ENCODE measurements at regions not wholly inside any gene's neighbourhood (a gene's known extent, or its start where the extent isn't known, plus 50 kb on each side); places are given as distances from the start of the nearest gene placed in this dataset.

- DNase-seq (ENCODE audit: insufficient read length, low spot score), result no peak
- FAIRE-seq, result no peak
These were observed 283.5 kb upstream of the NEBL start for GRCh38 chr10:21180604-21181003.

- FAIRE-seq (no peak), DNase-seq (ENCODE audit: insufficient read length, low spot score) (no peak)
These were observed 279.9 kb upstream of the NEBL start for GRCh38 chr10:21176934-21177480.

DNA sequence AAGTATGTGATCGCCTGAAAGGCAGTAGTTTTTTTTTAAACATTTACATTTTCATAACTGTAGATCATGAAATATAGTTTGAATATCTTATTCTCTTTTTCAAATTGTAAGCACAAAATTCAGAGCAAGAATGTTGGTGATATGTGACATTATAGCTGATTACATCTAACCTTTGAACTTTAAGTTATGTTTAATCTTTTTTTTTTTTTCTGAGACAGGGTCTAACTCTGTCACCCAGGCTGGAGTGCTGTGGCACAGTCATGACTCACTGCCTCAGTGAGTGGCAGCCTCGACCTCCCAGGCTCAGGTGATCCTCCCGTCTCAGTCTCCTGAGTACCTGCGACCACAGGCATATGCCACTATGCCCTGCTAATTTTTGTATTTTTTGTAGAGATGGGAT is 278.7 kb upstream of the NEBL start:
- FAIRE-seq, result no peak
- no peak for DNase-seq (ENCODE audit: insufficient read length, low spot score)

DNA sequence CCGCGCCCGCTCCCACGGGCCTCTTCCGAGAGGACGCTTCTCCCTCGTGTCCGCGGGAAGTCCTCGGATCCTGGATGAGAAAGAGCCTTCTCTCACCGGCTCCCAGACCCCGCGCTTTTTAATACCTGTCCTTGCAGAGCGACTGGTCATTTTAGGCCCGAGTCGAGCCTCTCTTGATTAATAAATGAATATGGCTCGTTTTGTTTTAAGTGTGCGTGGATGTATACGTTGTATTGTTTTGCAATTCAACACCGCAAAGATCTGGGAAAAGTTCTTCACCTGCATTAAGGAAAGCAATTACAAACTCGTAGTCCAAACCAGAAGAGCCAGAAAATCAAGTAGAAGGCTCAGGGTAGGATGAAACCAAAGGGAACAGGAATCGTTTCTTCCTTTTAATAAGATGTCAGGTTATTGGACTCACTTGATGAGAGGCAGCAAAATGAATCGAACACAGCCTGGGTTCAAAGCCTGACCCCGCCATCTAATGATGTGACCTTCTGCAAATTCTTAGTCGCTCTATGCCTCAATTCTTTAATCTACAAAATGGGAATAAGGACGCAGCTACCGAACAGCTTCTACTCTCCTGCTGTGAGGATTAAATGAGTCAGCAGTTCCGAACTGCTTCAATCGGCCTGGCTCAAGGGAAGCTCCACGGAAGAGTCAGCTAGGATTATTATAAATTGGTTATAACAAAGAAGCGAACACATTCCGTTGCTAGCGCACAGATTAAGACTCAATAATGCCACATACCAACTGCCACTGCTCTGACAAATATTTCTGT is 277.8 kb upstream of the NEBL start:
- FAIRE-seq, result no peak
- DNase-seq (ENCODE audit: insufficient read length, low spot score), result no peak

- FAIRE-seq (no peak), DNase-seq (ENCODE audit: insufficient read length, low spot score) (no peak)
These were observed 276.9 kb upstream of the NEBL start for GRCh38 chr10:21173802-21174714.

DNA sequence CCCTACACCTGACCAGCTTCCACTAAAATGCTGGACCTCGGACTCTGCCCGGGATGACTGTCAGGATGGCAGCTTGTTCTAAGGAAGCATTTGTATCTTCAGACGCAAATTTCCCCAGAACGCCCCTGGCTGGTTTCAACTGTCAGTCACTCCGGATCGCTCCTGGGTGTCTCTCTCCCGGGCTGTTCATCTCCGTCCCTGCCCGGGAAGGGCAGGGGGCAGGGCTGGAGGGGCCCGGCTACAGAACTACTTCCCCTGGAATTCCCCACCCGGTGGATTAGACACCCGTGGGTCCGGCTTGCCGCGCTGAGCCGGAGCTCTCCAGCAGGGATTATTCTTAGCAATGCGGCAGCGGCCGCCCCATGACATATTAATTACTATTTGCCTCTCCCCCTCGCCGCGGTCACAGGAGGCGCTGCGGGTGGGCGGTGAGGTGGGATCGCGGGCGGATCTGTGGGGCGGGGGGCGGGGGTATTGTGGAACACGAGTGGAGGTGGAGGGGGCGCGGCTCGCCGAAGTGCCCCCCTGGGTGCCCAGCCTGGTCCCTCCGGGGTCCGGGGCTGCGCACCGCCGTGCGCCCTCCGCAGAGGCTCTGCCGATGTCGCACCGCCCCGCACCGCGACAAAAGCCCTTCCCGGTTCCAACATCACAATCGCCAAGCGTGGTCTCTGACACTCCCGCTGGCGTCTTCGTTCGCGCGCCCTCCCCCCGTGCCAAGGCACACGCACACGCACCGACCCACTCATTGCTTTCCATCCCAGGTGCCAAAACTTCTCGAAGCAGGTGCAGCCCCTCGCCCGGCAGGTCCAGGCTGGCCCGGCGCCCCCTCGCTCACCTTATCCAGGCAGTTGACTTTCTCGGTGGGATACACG is 276.1 kb upstream of the NEBL start:
- FAIRE-seq, result no peak
- DNase-seq (ENCODE audit: insufficient read length, low spot score), result no peak

DNA sequence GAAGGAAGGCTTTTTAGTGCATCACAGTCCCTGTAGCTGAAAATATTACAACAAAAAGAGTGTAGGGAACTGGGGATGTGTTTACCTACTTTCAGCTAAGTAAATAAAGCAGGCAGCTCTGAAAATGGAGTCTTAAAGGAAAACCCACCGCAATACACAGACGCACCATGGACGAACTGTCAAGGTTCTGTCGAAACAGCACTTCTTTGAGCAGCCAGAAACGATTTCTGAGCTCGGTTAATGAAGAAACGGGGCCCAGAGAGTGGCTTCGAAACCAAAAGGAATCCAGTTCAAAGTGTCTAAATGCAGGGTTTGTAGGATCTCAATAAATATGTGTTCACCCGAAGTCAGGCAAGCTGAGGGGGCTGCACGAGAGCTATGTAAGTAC is 275.4 kb upstream of the NEBL start:
- no peak for DNase-seq (ENCODE audit: insufficient read length, low spot score)
- FAIRE-seq, result no peak

- no peak for FAIRE-seq
These were observed 274.9 kb upstream of the NEBL start for GRCh38 chr10:21171936-21172541.

GRCh38 chr10:21171197-21171935 is 274.3 kb upstream of the NEBL start:
- FAIRE-seq, result no peak
- DNase-seq (ENCODE audit: insufficient read length, low spot score), result no peak

More at GRCh38 chr10:21171936-21172541, 274.9 kb upstream of the NEBL start:
- no peak for DNase-seq (ENCODE audit: insufficient read length, low spot score)

DNA sequence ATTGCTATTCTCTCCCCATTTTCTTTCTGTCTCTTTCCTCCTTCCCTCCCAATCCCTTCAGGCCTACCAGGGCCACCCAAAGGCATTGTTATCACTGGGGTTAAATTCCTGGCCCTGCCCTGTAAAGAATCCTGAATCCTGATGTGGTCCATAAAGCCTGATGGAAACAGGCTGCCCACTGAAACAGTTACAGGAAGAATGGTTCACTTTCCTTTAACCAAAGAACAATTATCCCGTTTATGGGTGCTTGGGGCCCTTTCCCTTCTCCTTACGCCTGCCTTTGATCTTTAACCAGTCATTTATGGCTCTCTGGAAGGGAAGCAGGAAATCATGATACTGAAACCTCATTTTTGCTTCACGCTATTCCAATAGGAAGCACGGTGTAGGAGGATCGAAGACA is 273.1 kb upstream of the NEBL start:
- FAIRE-seq (no peak), DNase-seq (ENCODE audit: insufficient read length, low spot score) (no peak)

DNA sequence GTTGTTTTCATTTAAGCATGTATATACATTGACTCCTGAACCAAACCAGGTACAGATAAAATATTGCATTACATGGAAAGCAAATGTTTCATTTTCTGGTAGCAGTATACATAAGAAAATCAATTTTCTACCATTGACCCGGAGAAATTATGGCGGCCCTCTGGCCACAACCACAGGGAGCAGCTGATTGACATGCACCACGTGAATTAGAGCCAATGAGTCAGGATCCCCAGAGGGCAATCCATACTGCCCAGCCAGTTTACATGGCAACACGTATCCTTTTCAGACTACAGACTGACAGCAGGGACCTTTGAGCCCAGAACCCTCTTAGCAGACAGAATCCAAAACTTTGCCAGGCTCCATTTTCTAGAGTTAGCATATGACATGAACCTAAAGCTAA is 272.2 kb upstream of the NEBL start:
- DNase-seq (ENCODE audit: insufficient read length, low spot score) (no peak), FAIRE-seq (no peak)

DNA sequence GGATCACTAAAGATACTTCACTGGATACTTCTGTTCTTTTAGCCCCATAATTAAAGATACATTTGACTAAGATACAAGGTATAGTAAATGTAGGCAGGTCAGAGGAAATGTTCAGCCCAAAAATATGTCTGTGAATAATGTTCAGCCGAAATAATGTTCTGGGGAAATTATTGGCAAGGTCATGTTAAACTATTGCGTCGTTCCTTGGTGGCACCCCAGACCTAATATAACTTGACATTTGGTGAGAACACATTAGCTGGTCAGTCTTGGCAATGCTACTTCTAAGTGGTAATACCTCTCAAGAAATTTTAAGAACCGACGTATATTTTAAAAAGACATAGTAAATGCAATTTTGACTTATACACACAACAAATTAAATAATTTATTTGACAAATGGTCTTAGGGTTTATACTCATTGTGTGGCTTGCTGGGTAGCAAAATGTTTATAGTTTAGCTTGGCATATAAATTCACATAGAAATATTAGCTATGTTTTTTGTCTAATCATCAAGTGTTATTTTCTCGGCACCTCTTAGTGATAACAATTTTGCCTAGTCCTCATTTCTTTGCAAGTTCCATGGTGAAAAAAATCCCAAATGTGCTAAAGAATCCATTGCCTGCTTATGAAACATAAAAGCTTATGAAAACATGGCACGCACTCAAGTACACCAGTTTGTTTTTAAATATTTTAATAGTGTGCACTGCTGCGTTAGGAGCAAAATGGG is 270.3 kb upstream of the NEBL start:
- DNase-seq (ENCODE audit: insufficient read length, low spot score) (no peak), FAIRE-seq (no peak)

DNA sequence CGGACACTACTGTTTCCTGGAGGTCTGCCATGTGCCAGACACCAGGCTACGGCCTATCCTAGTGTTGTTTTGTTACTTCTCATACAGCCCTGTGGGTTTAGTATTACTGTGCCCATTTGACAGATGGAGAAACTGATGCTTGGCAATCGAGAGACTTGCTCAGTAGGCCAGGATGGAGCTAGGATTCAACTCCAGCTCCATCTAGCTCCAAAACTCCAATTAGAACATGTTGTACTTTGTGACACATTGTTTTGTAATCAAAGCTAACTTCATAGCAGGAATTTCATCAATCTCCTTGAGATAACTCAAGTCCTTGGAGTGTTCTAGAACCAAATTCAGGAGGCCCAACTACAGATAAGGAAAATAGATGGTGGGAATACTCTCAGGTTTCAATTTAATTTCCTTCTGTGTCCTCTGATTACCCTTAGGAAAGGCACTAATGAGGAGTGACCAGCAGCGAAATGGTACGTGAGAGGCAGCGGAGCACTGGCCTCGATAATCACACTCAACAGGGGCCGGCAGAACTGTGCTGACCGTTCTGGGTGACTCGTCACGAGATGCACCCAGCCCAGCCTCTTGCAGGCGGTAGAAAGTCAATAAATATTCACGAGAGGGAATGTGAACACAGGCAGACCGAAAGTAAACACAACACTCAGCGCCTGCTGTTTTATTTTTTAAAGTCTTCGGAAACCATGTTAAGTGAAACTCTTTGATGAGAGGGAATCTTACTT is 269.6 kb upstream of the NEBL start:
- no peak for FAIRE-seq
- DNase-seq (ENCODE audit: insufficient read length, low spot score), result no peak

DNA sequence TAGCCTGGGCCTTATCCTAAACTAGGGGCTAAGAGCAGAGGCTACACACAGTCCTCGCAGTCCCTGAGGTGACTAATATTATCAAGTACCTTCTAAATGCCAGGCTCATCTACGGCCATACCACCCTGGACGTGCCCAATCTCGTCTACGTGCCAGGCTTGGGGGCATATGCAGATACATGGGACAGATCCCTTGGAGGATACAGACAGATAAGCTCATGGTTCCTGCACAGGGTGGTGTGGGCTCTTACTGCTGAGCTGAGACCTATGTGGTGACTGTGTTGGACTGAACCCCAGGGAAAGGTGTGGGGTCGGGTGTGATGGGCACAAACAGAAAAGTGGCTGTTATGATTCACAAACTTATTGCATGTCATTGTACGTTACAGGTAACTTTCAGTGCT is 268.4 kb upstream of the NEBL start:
- FAIRE-seq, result no peak
- DNase-seq (ENCODE audit: insufficient read length, low spot score), result no peak

DNA sequence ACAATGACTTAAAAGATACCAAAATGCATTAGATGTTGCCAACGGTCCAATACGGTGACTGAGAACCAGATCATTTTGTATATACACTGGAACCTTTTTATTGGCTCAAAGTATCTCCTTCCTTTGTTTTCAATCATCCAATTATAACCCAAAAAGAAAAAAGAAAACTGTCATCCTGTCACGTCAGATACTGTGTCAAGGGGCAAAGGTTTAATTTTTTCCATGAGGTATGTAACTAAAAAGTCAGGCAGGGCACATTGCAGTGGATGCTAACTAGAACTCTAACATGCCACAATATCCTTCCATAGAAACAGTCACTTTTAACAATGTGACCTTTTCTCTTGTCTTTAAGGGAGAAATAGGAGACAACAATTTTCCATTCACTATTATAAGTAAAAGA is 267.6 kb upstream of the NEBL start:
- DNase-seq (ENCODE audit: insufficient read length, low spot score) (no peak), FAIRE-seq (no peak)

DNA sequence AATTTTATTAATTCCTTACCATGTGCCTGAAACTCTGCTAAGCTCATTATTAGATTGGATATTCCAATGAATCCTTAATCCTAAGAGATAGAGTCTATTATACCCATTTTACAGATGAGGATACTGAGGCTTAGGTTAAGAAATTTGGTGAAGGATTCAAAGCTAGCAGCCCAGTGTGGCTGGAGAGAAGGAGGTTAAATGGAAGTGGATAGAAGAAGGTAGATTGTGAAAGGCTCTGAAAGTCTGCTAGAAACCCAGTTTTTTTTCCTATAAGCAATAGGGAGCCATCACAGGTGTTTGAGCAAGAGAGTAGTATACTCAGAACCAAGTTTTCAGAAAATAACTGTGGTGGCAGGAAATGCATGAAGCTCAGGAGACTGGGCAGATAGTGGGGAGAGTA is 265.8 kb upstream of the NEBL start:
- DNase-seq (ENCODE audit: insufficient read length, low spot score) (no peak), FAIRE-seq (no peak)

DNA sequence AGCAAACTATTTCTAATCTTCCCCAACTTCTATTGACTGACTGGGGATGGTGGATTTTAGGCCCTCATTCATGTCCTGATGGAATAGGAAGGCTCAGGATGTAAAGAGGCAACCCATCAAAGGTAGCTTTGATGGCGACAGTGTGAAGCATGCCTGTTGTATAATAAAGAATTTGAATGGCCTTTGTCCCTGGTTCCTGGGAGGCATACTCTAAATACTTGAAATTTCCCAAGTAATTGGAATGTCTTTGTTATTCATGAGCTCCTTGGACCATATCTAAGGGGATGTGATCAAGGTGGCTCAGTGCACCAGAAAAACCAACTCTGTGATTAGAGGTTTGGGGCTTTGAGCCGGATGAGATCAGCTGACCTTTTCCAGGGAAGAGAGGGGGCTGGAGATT is 264.5 kb upstream of the NEBL start:
- FAIRE-seq (no peak), DNase-seq (ENCODE audit: insufficient read length, low spot score) (no peak)

DNA sequence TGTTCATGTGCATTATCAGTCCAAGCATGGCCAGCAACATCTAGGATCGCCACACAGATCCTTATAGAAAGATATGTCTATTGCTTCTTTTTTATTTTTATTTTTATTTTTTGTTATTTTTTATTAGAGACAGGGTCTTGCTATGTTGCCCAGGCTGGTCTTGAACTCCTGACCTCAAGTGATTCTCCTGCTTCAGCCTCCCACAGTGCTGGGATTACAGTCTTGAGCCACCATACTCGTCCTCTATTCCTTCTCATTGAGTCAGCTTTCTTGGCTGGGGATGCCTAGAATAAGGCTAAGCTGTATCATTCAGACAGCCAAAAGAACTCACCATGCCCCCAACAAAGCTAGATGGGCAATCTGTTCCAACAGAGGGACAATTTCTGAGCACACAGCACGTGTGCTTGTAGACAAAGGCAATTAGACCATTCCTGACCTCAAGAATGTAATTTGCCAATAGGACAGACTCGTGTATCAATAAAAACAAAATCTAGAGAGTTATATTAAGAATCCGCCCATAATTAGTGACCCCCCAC is 264.0 kb upstream of the NEBL start:
- FAIRE-seq (no peak), DNase-seq (ENCODE audit: insufficient read length, low spot score) (no peak)

Measured in GM19239 (cell line).